ENCODE measurements at regions not wholly inside any gene's neighbourhood (a gene's known extent, or its start where the extent isn't known, plus 50 kb on each side); places are given as distances from the start of the nearest gene placed in this dataset.

DNA sequence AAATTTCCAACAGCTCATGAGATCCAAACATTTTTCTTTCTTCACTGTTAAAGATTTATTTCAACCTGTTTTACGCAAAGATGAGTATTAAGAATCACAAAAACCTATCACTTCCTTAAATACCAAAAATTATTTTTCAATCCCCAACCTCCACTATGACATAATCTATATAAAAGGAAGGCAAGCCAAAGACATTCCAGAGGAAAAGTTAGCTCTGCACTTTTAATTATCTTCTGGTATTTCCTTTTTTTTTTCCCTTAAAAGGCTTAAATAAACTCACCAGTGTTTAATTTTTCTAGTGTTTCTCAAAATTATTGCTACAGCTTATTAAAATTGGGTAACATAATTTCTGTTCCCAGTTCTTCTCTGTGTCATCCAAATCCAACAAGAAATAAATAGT is 75.9 kb downstream of the BMP4 start:
- H3K4me2 ChIP-seq (ENCODE audit: insufficient read depth, low read length) = no peak overlapping the region
- DNase-seq = no peak
- no peak overlapping the region for H3K9ac ChIP-seq (ENCODE audit: low read depth, low read length)
- H2AFZ ChIP-seq (ENCODE audit: low read depth, low read length) = no peak overlapping the region
- H3K4me1 ChIP-seq (ENCODE audit: insufficient read depth, low read length) = peaks cover 65% of the 10 kb centered on the region
- no peaks in the 10 kb centered on the region for H4K20me1 ChIP-seq (ENCODE audit: insufficient read depth, low read length)
- TF ChIP-seq, protein P1, sequence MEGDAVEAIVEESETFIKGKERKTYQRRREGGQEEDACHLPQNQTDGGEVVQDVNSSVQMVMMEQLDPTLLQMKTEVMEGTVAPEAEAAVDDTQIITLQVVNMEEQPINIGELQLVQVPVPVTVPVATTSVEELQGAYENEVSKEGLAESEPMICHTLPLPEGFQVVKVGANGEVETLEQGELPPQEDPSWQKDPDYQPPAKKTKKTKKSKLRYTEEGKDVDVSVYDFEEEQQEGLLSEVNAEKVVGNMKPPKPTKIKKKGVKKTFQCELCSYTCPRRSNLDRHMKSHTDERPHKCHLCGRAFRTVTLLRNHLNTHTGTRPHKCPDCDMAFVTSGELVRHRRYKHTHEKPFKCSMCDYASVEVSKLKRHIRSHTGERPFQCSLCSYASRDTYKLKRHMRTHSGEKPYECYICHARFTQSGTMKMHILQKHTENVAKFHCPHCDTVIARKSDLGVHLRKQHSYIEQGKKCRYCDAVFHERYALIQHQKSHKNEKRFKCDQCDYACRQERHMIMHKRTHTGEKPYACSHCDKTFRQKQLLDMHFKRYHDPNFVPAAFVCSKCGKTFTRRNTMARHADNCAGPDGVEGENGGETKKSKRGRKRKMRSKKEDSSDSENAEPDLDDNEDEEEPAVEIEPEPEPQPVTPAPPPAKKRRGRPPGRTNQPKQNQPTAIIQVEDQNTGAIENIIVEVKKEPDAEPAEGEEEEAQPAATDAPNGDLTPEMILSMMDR (IDR thresholded peaks at IDR 0.05; ENCODE audit: borderline replicate concordance, extremely low read depth, low read length, poor library complexity, severe bottlenecking) = no peak
- no peak for TF ChIP-seq EZH2 (IDR thresholded peaks at IDR 0.05; ENCODE audit: borderline replicate concordance, low read depth, low read length, severe bottlenecking)
- H3K9me3 ChIP-seq (ENCODE audit: insufficient read depth, low read length, severe bottlenecking) = no peaks in the 10 kb centered on the region
- no peaks in the 10 kb centered on the region for H3K27me3 ChIP-seq (ENCODE audit: insufficient read depth, low read length, poor library complexity)
- no peak for ATAC-seq (ENCODE audit: insufficient read depth, low read depth)
- H3K79me2 ChIP-seq (ENCODE audit: insufficient read depth, low read length) = no peaks in the 10 kb centered on the region
- no peaks in the 10 kb centered on the region for H3K36me3 ChIP-seq (ENCODE audit: insufficient read depth, low read length)
- no peak overlapping the region for H3K4me3 ChIP-seq (ENCODE audit: low read depth in 1 of 2, low read length in 2 of 2)
- H3K27ac ChIP-seq (ENCODE audit: low read length) = no peak overlapping the region

DNA sequence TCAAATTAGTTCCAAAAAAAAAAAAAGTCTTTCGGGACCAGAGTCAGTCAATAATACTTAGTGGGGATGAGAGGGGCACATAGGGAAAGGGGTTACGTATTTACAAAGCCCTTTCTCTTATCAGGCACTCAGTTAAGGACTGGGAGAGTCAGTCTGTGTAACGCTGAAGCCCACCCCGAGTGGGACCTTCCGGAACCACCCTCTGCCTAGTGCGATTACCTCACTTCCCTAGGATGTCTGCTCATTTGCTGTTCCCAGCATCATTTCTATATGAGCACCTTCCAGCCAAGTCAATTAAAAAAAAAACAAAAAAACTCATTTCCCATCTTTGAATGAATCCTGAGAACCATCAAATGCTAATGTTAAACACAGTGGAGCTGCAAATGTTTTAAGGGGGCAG is 76.9 kb downstream of the BMP4 start:
- H3K4me1 ChIP-seq (ENCODE audit: insufficient read depth, low read length) = peaks cover 55% of the 10 kb centered on the region
- H3K9ac ChIP-seq (ENCODE audit: low read depth, low read length) = no peak overlapping the region
- no peaks in the 10 kb centered on the region for H3K79me2 ChIP-seq (ENCODE audit: insufficient read depth, low read length)
- H3K4me2 ChIP-seq (ENCODE audit: insufficient read depth, low read length) = no peak overlapping the region
- DNase-seq (no peak), ATAC-seq (ENCODE audit: insufficient read depth, low read depth) (no peak)
- H3K36me3 ChIP-seq (ENCODE audit: insufficient read depth, low read length) = no peaks in the 10 kb centered on the region
- H3K27me3 ChIP-seq (ENCODE audit: insufficient read depth, low read length, poor library complexity) = no peaks in the 10 kb centered on the region
- TF ChIP-seq EZH2 (IDR thresholded peaks at IDR 0.05; ENCODE audit: borderline replicate concordance, low read depth, low read length, severe bottlenecking) = no peak
- TF ChIP-seq, protein P1 (IDR thresholded peaks at IDR 0.05; ENCODE audit: borderline replicate concordance, extremely low read depth, low read length, poor library complexity, severe bottlenecking) = no peak
- no peaks in the 10 kb centered on the region for H3K9me3 ChIP-seq (ENCODE audit: insufficient read depth, low read length, severe bottlenecking)
- no peak overlapping the region for H3K4me3 ChIP-seq (ENCODE audit: low read depth in 1 of 2, low read length in 2 of 2)
- peak overlapping the region; percentile 54; the same call in 1 of the 2 replicates for H3K27ac ChIP-seq (ENCODE audit: low read length)
- peak overlapping the region; percentile 49; the same call in 1 of the 2 replicates for H2AFZ ChIP-seq (ENCODE audit: low read depth, low read length)
- no peaks in the 10 kb centered on the region for H4K20me1 ChIP-seq (ENCODE audit: insufficient read depth, low read length)

DNA sequence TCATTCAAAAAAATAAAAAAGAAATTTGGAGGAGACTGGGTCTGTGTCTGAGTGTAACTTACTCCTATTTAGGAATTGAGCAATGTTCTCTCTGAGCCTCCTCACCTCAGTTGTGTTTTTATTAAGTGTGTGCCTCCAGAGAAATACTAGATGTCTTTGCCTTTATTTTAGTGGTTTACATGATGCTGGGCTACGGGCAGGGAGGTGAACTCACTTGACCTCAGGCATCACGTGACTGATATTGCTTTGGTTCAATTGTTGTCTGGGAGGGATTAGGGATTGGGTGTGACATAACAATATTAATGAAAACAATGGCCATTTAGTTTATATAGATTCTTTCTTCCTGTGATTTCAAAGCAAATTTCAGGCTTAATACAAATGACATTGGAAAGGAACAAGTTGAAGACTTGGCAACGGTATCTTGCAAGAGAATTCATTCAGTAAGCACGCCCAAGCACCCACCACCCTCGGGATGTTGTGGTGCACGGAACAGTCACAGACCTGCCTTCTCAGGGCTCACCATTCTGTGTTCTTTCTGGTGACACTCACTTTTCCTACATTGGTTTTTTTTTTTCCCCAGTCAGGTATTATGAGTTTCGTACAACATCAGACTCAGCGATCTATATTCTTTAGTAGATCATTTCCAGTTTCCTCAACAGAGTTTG is 77.5 kb downstream of the BMP4 start:
- no peak overlapping the region for H3K4me3 ChIP-seq (ENCODE audit: low read depth in 1 of 2, low read length in 2 of 2)
- no peak overlapping the region for H3K4me2 ChIP-seq (ENCODE audit: insufficient read depth, low read length)
- peaks cover 49% of the 10 kb centered on the region for H3K4me1 ChIP-seq (ENCODE audit: insufficient read depth, low read length)
- H3K27me3 ChIP-seq (ENCODE audit: insufficient read depth, low read length, poor library complexity) = no peaks in the 10 kb centered on the region
- no peaks in the 10 kb centered on the region for H3K79me2 ChIP-seq (ENCODE audit: insufficient read depth, low read length)
- no peak overlapping the region for H2AFZ ChIP-seq (ENCODE audit: low read depth, low read length)
- TF ChIP-seq, protein P1 (IDR thresholded peaks at IDR 0.05; ENCODE audit: borderline replicate concordance, extremely low read depth, low read length, poor library complexity, severe bottlenecking) = no peak
- no peak for TF ChIP-seq EZH2 (IDR thresholded peaks at IDR 0.05; ENCODE audit: borderline replicate concordance, low read depth, low read length, severe bottlenecking)
- DNase-seq (no peak), ATAC-seq (ENCODE audit: insufficient read depth, low read depth) (no peak)
- H4K20me1 ChIP-seq (ENCODE audit: insufficient read depth, low read length) = no peaks in the 10 kb centered on the region
- no peaks in the 10 kb centered on the region for H3K36me3 ChIP-seq (ENCODE audit: insufficient read depth, low read length)
- no peak overlapping the region for H3K9ac ChIP-seq (ENCODE audit: low read depth, low read length)
- no peak overlapping the region for H3K27ac ChIP-seq (ENCODE audit: low read length)
- H3K9me3 ChIP-seq (ENCODE audit: insufficient read depth, low read length, severe bottlenecking) = no peaks in the 10 kb centered on the region

All from DND-41 (cell line).